HEK293 (cell line): ENCODE measurements at regions not wholly inside any gene's neighbourhood (a gene's known extent, or its start where the extent isn't known, plus 50 kb on each side); places are given as distances from the start of the nearest gene placed in this dataset.

ENCODE experiments used
- HOXA7 ChIP-seq: sonication (generic); formaldehyde crosslinking; IDR thresholded peaks from 2 replicates; pipeline ENCODE4 v1.8.1; 2022; ENCODE audit warnings: missing genetic modification reagents, borderline replicate concordance
- PRDM10 ChIP-seq: fragments of 450-650 bp; formaldehyde crosslinking; IDR thresholded peaks from 2 replicates; pipeline ENCODE4 v1.5.1; 2016; ENCODE audit warnings: missing biosample characterization, missing genetic modification characterization
- REST ChIP-seq: fragments of 450-650 bp; formaldehyde crosslinking; IDR thresholded peaks from 2 replicates; pipeline ENCODE4 v1.5.1; 2016; ENCODE audit warnings: missing biosample characterization, missing genetic modification characterization
- ZBTB8A ChIP-seq: fragments of 450-650 bp; formaldehyde crosslinking; IDR thresholded peaks from 2 replicates; pipeline ENCODE4 v1.5.1; 2016; ENCODE audit warnings: missing biosample characterization, missing genetic modification characterization
- ZNF174 ChIP-seq: fragments of 450-650 bp; formaldehyde crosslinking; IDR thresholded peaks from 2 replicates; pipeline ENCODE4 v1.5.0; 2017; ENCODE audit warnings: missing biosample characterization, mild to moderate bottlenecking, missing genetic modification characterization
- ZNF843 ChIP-seq: fragments of 450-650 bp; formaldehyde crosslinking; IDR thresholded peaks from 2 replicates; pipeline ENCODE4 v1.5.1; 2016; ENCODE audit warnings: missing biosample characterization, missing genetic modification characterization
- TF ChIP-seq, protein P1 (sequence below): fragments of 450-650 bp; formaldehyde crosslinking; IDR thresholded peaks from 2 replicates; pipeline ENCODE4 v1.5.1; 2016; ENCODE audit warnings: missing biosample characterization, missing genetic modification characterization
- TF ChIP-seq, protein P2 (sequence below): fragments of 450-650 bp; formaldehyde crosslinking; IDR thresholded peaks from 2 replicates; pipeline ENCODE4 v1.5.1; 2016; ENCODE audit warnings: missing biosample characterization, missing genetic modification characterization

DNA sequence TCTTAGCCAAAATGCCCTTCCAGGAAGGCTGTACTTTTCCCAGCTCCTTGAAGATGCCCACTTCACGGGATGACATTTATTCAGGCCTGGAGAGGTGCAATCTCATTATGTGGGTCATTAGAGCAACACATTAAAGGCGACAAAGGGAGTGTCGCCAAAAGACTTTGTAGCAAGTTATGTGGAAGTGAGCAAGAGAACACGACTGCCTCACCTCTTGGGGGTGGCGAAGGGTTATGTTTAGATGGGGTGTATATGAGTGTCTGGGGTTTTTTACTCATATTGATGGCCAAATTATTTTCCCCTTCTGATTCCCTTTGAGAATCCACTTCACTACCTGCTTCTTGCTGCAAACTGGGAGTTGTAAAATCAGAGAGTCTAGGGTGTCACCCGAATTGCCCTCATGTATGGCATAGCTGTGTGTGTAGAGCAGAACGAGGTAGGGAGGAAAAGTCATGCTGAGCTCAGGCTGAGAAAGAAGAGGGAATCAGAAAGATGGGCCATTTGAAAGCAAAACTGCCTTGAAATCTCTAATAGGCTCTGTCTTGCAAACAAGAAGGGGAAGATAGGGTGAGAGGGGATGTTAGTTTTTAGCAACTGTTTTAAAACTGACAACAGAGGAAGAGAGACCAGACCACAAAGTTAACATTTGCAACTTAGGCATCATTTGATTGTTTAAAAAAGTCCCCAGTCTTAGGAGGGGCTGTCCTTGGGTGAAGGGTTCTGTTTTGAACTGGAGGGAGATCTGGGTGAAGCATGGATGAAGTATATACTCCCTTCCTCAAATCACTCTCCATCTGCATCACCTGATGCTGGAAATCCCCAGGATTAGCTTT lies 97.1 kb upstream of the IL12B start:
- TF ChIP-seq ZNF843 (tag by site-specific recombination) = no peak
- TF ChIP-seq, protein P1, sequence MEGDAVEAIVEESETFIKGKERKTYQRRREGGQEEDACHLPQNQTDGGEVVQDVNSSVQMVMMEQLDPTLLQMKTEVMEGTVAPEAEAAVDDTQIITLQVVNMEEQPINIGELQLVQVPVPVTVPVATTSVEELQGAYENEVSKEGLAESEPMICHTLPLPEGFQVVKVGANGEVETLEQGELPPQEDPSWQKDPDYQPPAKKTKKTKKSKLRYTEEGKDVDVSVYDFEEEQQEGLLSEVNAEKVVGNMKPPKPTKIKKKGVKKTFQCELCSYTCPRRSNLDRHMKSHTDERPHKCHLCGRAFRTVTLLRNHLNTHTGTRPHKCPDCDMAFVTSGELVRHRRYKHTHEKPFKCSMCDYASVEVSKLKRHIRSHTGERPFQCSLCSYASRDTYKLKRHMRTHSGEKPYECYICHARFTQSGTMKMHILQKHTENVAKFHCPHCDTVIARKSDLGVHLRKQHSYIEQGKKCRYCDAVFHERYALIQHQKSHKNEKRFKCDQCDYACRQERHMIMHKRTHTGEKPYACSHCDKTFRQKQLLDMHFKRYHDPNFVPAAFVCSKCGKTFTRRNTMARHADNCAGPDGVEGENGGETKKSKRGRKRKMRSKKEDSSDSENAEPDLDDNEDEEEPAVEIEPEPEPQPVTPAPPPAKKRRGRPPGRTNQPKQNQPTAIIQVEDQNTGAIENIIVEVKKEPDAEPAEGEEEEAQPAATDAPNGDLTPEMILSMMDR = no peak
- TF ChIP-seq ZNF174 (tag by site-specific recombination) = no peak
- TF ChIP-seq PRDM10 (tag by site-specific recombination) = no peak
- no peak for TF ChIP-seq HOXA7
- TF ChIP-seq, protein P2, sequence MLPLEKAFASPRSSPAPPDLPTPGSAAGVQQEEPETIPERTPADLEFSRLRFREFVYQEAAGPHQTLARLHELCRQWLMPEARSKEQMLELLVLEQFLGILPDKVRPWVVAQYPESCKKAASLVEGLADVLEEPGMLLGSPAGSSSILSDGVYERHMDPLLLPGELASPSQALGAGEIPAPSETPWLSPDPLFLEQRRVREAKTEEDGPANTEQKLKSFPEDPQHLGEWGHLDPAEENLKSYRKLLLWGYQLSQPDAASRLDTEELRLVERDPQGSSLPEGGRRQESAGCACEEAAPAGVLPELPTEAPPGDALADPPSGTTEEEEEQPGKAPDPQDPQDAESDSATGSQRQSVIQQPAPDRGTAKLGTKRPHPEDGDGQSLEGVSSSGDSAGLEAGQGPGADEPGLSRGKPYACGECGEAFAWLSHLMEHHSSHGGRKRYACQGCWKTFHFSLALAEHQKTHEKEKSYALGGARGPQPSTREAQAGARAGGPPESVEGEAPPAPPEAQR (tag by site-specific recombination) = no peak
- TF ChIP-seq ZBTB8A (tag by site-specific recombination) = no peak
- no peak for TF ChIP-seq REST
